MM.1S (cell line): ENCODE measurements at regions not wholly inside any gene's neighbourhood (a gene's known extent, or its start where the extent isn't known, plus 50 kb on each side); places are given as distances from the start of the nearest gene placed in this dataset.

Experiments
- DNase-seq: peaks from one replicate; pipeline ENCODE4 v3.0.0-alpha.2; 2015
- H2AFZ ChIP-seq: fragments of 300-600 bp; sonication (generic); 2 replicates; pipeline ENCODE4 v1.6.0; 2016; ENCODE audit warnings: antibody characterized with exemption, low read length
- H3F3A ChIP-seq: fragments of 300-600 bp; sonication (generic); 2 replicates; pipeline ENCODE4 v1.6.1; 2016; ENCODE audit warnings: mild to moderate bottlenecking, antibody characterized with exemption, low read length, moderate library complexity, mixed read lengths; ENCODE audit not compliant: insufficient read depth
- H3K27ac ChIP-seq: fragments of 300-600 bp; sonication (generic); 2 replicates; pipeline ENCODE4 v1.5.1; 2016; ENCODE audit warnings: mild to moderate bottlenecking, low read length
- H3K27me3 ChIP-seq: fragments of 300-600 bp; sonication (generic); replicated peaks from 2 replicates; pipeline ENCODE4 v1.6.0; 2016; ENCODE audit warnings: low read length; ENCODE audit not compliant: insufficient read depth
- H3K36me3 ChIP-seq: fragments of 300-600 bp; sonication (generic); replicated peaks from 2 replicates; pipeline ENCODE4 v1.6.1; 2016; ENCODE audit warnings: mild to moderate bottlenecking, low read length, mixed read lengths; ENCODE audit not compliant: insufficient read depth
- H3K4me1 ChIP-seq: fragments of 300-600 bp; sonication (generic); 2 replicates; pipeline ENCODE4 v1.6.1; 2016; ENCODE audit warnings: low read length, mixed read lengths
- H3K4me2 ChIP-seq: fragments of 300-600 bp; sonication (generic); 2 replicates; pipeline ENCODE4 v1.6.0; 2016; ENCODE audit warnings: low read depth, low read length
- H3K4me3 ChIP-seq: fragments of 300-600 bp; sonication (generic); 2 replicates; pipeline ENCODE4 v1.5.1; 2016; ENCODE audit warnings: low read length, mixed read lengths
- H3K79me2 ChIP-seq: fragments of 300-600 bp; sonication (generic); 2 replicates; pipeline ENCODE4 v1.6.1; 2016; ENCODE audit warnings: mixed run types, low read length, mixed read lengths
- H3K9ac ChIP-seq: fragments of 300-600 bp; sonication (generic); 2 replicates; pipeline ENCODE4 v1.6.1; 2016; ENCODE audit warnings: low read length, mixed read lengths
- H3K9me2 ChIP-seq: fragments of 300-600 bp; sonication (generic); replicated peaks from 2 replicates; pipeline ENCODE4 v1.6.1; 2016; ENCODE audit warnings: mild to moderate bottlenecking, low read length, mixed read lengths; ENCODE audit not compliant: insufficient read depth
- H3K9me3 ChIP-seq: fragments of 300-600 bp; sonication (generic); replicated peaks from 2 replicates; pipeline ENCODE4 v1.6.1; 2016; ENCODE audit warnings: mild to moderate bottlenecking, low read length, mixed read lengths; ENCODE audit not compliant: insufficient read depth
- H4K20me1 ChIP-seq: fragments of 300-600 bp; sonication (generic); 2 replicates; pipeline ENCODE4 v1.6.1; 2016; ENCODE audit warnings: mild to moderate bottlenecking, low read length, moderate library complexity, mixed read lengths; ENCODE audit not compliant: insufficient read depth
- EZH2 ChIP-seq: fragments of 300-600 bp; sonication (generic); optimal IDR thresholded peaks from 2 replicates; pipeline ENCODE3; 2017; ENCODE audit warnings: low read depth, mild to moderate bottlenecking, antibody characterized with exemption, low read length, mixed read lengths
- EZH2phosphoT487 ChIP-seq: fragments of 300-600 bp; sonication (generic); IDR thresholded peaks from 2 replicates; pipeline ENCODE4 v1.6.1; 2018; ENCODE audit warnings: antibody characterized with exemption, low read length
- TF ChIP-seq, protein P1 (sequence below): fragments of 300-600 bp; sonication (generic); IDR thresholded peaks from 2 replicates; pipeline ENCODE4 v1.5.1; 2016; ENCODE audit warnings: antibody characterized with exemption, low read length, mixed read lengths

GRCh38 chr7:49320083-49320482 is 395.7 kb downstream of the CDC14C start:
- no peak overlapping the region for H3K27ac ChIP-seq
- no peaks in the 10 kb centered on the region for H3F3A ChIP-seq
- no peaks in the 10 kb centered on the region for H3K27me3 ChIP-seq
- H3K9me3 ChIP-seq, result no peaks in the 10 kb centered on the region
- H2AFZ ChIP-seq, result no peak overlapping the region
- no peak for DNase-seq
- TF ChIP-seq EZH2, result no peak
- TF ChIP-seq, protein P1, sequence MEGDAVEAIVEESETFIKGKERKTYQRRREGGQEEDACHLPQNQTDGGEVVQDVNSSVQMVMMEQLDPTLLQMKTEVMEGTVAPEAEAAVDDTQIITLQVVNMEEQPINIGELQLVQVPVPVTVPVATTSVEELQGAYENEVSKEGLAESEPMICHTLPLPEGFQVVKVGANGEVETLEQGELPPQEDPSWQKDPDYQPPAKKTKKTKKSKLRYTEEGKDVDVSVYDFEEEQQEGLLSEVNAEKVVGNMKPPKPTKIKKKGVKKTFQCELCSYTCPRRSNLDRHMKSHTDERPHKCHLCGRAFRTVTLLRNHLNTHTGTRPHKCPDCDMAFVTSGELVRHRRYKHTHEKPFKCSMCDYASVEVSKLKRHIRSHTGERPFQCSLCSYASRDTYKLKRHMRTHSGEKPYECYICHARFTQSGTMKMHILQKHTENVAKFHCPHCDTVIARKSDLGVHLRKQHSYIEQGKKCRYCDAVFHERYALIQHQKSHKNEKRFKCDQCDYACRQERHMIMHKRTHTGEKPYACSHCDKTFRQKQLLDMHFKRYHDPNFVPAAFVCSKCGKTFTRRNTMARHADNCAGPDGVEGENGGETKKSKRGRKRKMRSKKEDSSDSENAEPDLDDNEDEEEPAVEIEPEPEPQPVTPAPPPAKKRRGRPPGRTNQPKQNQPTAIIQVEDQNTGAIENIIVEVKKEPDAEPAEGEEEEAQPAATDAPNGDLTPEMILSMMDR, result no peak
- no peak for TF ChIP-seq EZH2phosphoT487
- no peaks in the 10 kb centered on the region for H3K9me2 ChIP-seq
- H3K4me3 ChIP-seq, result no peak overlapping the region
- no peaks in the 10 kb centered on the region for H3K79me2 ChIP-seq
- no peak overlapping the region for H3K9ac ChIP-seq
- peaks cover 17% of the 10 kb centered on the region for H3K4me1 ChIP-seq
- no peak overlapping the region for H3K4me2 ChIP-seq
- H3K36me3 ChIP-seq, result no peaks in the 10 kb centered on the region
- H4K20me1 ChIP-seq, result no peaks in the 10 kb centered on the region

DNA sequence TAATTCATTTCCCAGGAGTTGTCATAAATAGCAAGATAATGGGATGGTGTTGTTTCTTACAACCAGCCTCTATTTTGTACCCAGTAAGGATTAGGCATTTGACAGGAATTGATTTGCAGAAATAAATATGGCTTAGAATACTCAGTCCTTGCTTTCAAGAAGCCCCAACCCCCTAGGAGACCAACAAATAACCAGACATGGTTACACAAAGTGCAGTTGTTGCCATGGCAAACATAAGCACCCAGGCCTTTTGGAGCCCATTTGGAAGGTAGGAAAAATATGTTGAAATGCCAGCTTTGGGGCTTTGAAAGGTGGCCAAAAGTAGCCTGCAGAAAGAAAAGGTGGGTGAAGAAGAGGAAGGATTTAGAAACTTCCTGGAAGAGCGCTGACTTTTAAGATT is 397.5 kb downstream of the CDC14C start:
- no peak overlapping the region for H3K4me3 ChIP-seq
- TF ChIP-seq EZH2 (no peak), EZH2phosphoT487 (no peak)
- TF ChIP-seq, protein P1, result no peak
- no peaks in the 10 kb centered on the region for H3F3A ChIP-seq
- no peak overlapping the region for H3K4me2 ChIP-seq
- H3K9ac ChIP-seq, result no peak overlapping the region
- H3K36me3 ChIP-seq, result no peaks in the 10 kb centered on the region
- H3K9me2 ChIP-seq, result no peaks in the 10 kb centered on the region
- H2AFZ ChIP-seq, result no peak overlapping the region
- no peaks in the 10 kb centered on the region for H3K9me3 ChIP-seq
- no peak for DNase-seq
- H3K27me3 ChIP-seq, result no peaks in the 10 kb centered on the region
- H3K27ac ChIP-seq, result no peak overlapping the region
- H4K20me1 ChIP-seq, result no peaks in the 10 kb centered on the region
- H3K79me2 ChIP-seq, result no peaks in the 10 kb centered on the region
- H3K4me1 ChIP-seq, result peaks cover 18% of the 10 kb centered on the region

DNA sequence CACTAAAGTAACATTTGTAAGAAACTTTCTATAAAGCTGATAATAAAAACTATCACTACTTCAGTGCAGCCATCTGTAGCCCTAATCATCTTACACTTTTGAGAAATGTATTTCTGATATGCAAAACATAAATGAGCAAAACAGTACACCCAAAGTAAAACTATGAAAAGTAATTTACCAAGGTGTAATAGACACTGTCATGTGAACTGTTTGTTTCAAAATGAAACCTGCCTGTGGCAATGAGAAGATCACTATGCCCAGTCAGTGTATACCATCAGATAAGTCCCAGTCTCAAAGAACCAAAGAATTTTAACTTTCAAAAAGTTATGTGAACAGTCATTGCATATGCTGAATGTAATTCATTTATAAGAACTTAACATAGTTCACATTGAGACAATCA is 398.1 kb downstream of the CDC14C start:
- Histone ChIP-seq H3K9me3 (no peaks in the 10 kb centered on the region), H3K79me2 (no peaks in the 10 kb centered on the region), H3K4me3 (no peak overlapping the region), H4K20me1 (no peaks in the 10 kb centered on the region), H3K36me3 (no peaks in the 10 kb centered on the region), H3K9ac (no peak overlapping the region), H3K27me3 (no peaks in the 10 kb centered on the region), H3F3A (no peaks in the 10 kb centered on the region), H3K27ac (no peak overlapping the region), H3K4me2 (no peak overlapping the region; the same call in 1 of the 2 replicates), H2AFZ (no peak overlapping the region), H3K9me2 (no peaks in the 10 kb centered on the region), H3K4me1 (peaks cover 18% of the 10 kb centered on the region)
- TF ChIP-seq EZH2 (no peak), EZH2phosphoT487 (no peak)
- TF ChIP-seq, protein P1, result no peak
- peak; percentile 53 for DNase-seq
